WERI-Rb-1 (cell line): ENCODE measurements at regions not wholly inside any gene's neighbourhood (a gene's known extent, or its start where the extent isn't known, plus 50 kb on each side); places are given as distances from the start of the nearest gene placed in this dataset.

Source experiments
- DNase-seq: peaks from one replicate; pipeline ENCODE4 v3.0.0-alpha.2; 2020
- H3K27ac ChIP-seq: fragments of 250-450 bp; sonication (Bioruptor Pico); 2 replicates; pipeline ENCODE4 v1.5.1; 2020; ENCODE audit warnings: mild to moderate bottlenecking, moderate library complexity
- H3K27me3 ChIP-seq: fragments of 250-450 bp; sonication (Bioruptor Pico); 2 replicates; pipeline ENCODE4 v1.5.1; 2021; ENCODE audit warnings: mild to moderate bottlenecking, low read depth, moderate library complexity; ENCODE audit not compliant: insufficient read depth, severe bottlenecking
- H3K36me3 ChIP-seq: fragments of 250-450 bp; sonication (Bioruptor Pico); 2 replicates; pipeline ENCODE4 v1.5.1; 2020; ENCODE audit warnings: mild to moderate bottlenecking, moderate library complexity
- H3K4me3 ChIP-seq: 2 replicates; pipeline ENCODE4 v1.5.1; 2011; ENCODE audit warnings: low read depth, mild to moderate bottlenecking, control low read depth, low read length
- H3K9me3 ChIP-seq: fragments of 250-450 bp; sonication (Bioruptor Pico); 2 replicates; pipeline ENCODE4 v1.5.1; 2021; ENCODE audit warnings: mild to moderate bottlenecking, moderate library complexity; ENCODE audit not compliant: severe bottlenecking
- CTCF ChIP-seq: IDR thresholded peaks from 2 replicates; pipeline ENCODE4 v1.5.1; 2011; ENCODE audit warnings: low read depth, mild to moderate bottlenecking, control low read depth, inconsistent platforms, low read length

GRCh38 chr4:171602638-171603355 is 210.4 kb upstream of the GALNTL6 start:
- DNase-seq = peak; percentile 27
- no peak overlapping the region for H3K4me3 ChIP-seq
- H3K27ac ChIP-seq = peak overlapping the region; percentile 65
- no peak for TF ChIP-seq CTCF
- H3K9me3 ChIP-seq = peaks cover 3% of the 10 kb centered on the region
- H3K36me3 ChIP-seq = no peaks in the 10 kb centered on the region
- H3K27me3 ChIP-seq = no peaks in the 10 kb centered on the region

GRCh38 chr4:171601091-171601490 is 212.1 kb upstream of the GALNTL6 start:
- Histone ChIP-seq H3K27ac (peak overlapping the region; percentile 65), H3K9me3 (peaks cover 3% of the 10 kb centered on the region), H3K36me3 (no peaks in the 10 kb centered on the region), H3K4me3 (no peak overlapping the region), H3K27me3 (no peaks in the 10 kb centered on the region)
- no peak for TF ChIP-seq CTCF
- DNase-seq = peak; percentile 71

GRCh38 chr4:171599628-171600027 is 213.6 kb upstream of the GALNTL6 start:
- DNase-seq = no peak
- Histone ChIP-seq H3K36me3 (no peaks in the 10 kb centered on the region), H3K27ac (no peak overlapping the region), H3K4me3 (no peak overlapping the region), H3K27me3 (no peaks in the 10 kb centered on the region), H3K9me3 (peaks cover 3% of the 10 kb centered on the region)
- TF ChIP-seq CTCF = no peak

- Histone ChIP-seq H3K4me3 (no peak overlapping the region), H3K27me3 (no peaks in the 10 kb centered on the region), H3K36me3 (no peaks in the 10 kb centered on the region), H3K9me3 (peaks cover 2% of the 10 kb centered on the region), H3K27ac (no peak overlapping the region)
- peak; percentile 58 for DNase-seq
- TF ChIP-seq CTCF = peak; percentile 42; the same call in 1 of the 2 replicates
Observed at GRCh38 chr4:171594293-171594692, 218.9 kb upstream of the GALNTL6 start.

- H3K27me3 ChIP-seq = no peaks in the 10 kb centered on the region
- TF ChIP-seq CTCF = no peak
- DNase-seq = no peak
Observed at GRCh38 chr4:171590716-171591115, 222.5 kb upstream of the GALNTL6 start.

GRCh38 chr4:171588764-171589163 is 224.4 kb upstream of the GALNTL6 start:
- H3K9me3 ChIP-seq = peaks cover 6% of the 10 kb centered on the region
- H3K36me3 ChIP-seq = no peaks in the 10 kb centered on the region
- no peak for TF ChIP-seq CTCF
- no peak overlapping the region for H3K27ac ChIP-seq
- H3K4me3 ChIP-seq = no peak overlapping the region
- no peaks in the 10 kb centered on the region for H3K27me3 ChIP-seq
- no peak for DNase-seq

More at GRCh38 chr4:171590716-171591115, 222.5 kb upstream of the GALNTL6 start:
- Histone ChIP-seq H3K27ac (no peak overlapping the region), H3K36me3 (no peaks in the 10 kb centered on the region), H3K9me3 (peaks cover 2% of the 10 kb centered on the region), H3K4me3 (no peak overlapping the region)
